Activated CD4-positive, alpha-beta T cell treated with anti-CD3 and anti-CD28 coated beads for 48 hours (primary cell): ENCODE measurements at regions not wholly inside any gene's neighbourhood (a gene's known extent, or its start where the extent isn't known, plus 50 kb on each side); places are given as distances from the start of the nearest gene placed in this dataset.
"Not testable (repeated sequence)": the region's sequence is repeated elsewhere in the genome, so short reads cannot be mapped to it uniquely, and the experiment has no call there.

ENCODE experiments used
- DNase-seq: peaks from one replicate; pipeline ENCODE4 v3.0.0-alpha.2; 2020

GRCh38 chr7:131933219-131933618, 376.8 kb upstream of the PODXL start:
- not testable (repeated sequence) for DNase-seq

- no peak for DNase-seq
These were observed 375.8 kb upstream of the PODXL start for GRCh38 chr7:131932271-131932670.

GRCh38 chr7:131931370-131931769, 374.9 kb upstream of the PODXL start:
- DNase-seq, result no peak

- DNase-seq, result no peak
These were observed 373.2 kb upstream of the PODXL start for GRCh38 chr7:131929632-131930031.

GRCh38 chr7:131927770-131928423, 371.5 kb upstream of the PODXL start:
- DNase-seq, result no peak

GRCh38 chr7:131925636-131926035, 369.2 kb upstream of the PODXL start:
- no peak for DNase-seq

GRCh38 chr7:131924857-131925256, 368.4 kb upstream of the PODXL start:
- DNase-seq, result no peak

- DNase-seq, result not testable (repeated sequence)
These were observed 366.5 kb upstream of the PODXL start for GRCh38 chr7:131922948-131923347.

- DNase-seq, result no peak
These were observed 364.6 kb upstream of the PODXL start for GRCh38 chr7:131921016-131921415.

GRCh38 chr7:131919920-131920709, 363.7 kb upstream of the PODXL start:
- no peak for DNase-seq

- no peak for DNase-seq
These were observed 354.7 kb upstream of the PODXL start for GRCh38 chr7:131911112-131911511.

- DNase-seq, result no peak
These were observed 352.8 kb upstream of the PODXL start for GRCh38 chr7:131909151-131909768.

- no peak for DNase-seq
These were observed 352.3 kb upstream of the PODXL start for GRCh38 chr7:131908714-131909113.

- DNase-seq, result no peak
These were observed 349.1 kb upstream of the PODXL start for GRCh38 chr7:131905471-131905973.

- no peak for DNase-seq
These were observed 348.4 kb upstream of the PODXL start for GRCh38 chr7:131904760-131905327.

- DNase-seq, result no peak
These were observed 346.9 kb upstream of the PODXL start for GRCh38 chr7:131903315-131903714.

GRCh38 chr7:131900785-131901287, 344.4 kb upstream of the PODXL start:
- no peak for DNase-seq

- no peak for DNase-seq
These were observed 343.0 kb upstream of the PODXL start for GRCh38 chr7:131899271-131900030.

- DNase-seq, result no peak
These were observed 342.0 kb upstream of the PODXL start for GRCh38 chr7:131898418-131898817.

- DNase-seq, result no peak
These were observed 341.4 kb upstream of the PODXL start for GRCh38 chr7:131897790-131898165.

- no peak for DNase-seq
These were observed 340.8 kb upstream of the PODXL start for GRCh38 chr7:131897016-131897789.
